Immature natural killer cell (primary cell): ENCODE measurements at regions not wholly inside any gene's neighbourhood (a gene's known extent, or its start where the extent isn't known, plus 50 kb on each side); places are given as distances from the start of the nearest gene placed in this dataset.

Source experiments
- DNase-seq, 3 donors: peaks; one replicate each; pipeline ENCODE4 v3.0.0; 2022; ENCODE audit warnings: mixed read lengths in 1 of 3
- H3K27ac Mint-ChIP-seq, 6 donors: one replicate each; pipeline ENCODE4 v1.8.0; 2020; ENCODE audit warnings: mixed read lengths in 6 of 6, mild to moderate bottlenecking in 5 of 6, inconsistent platforms in 4 of 6, moderate library complexity in 3 of 6
- H3K27me3 Mint-ChIP-seq, 3 donors: one replicate each; pipeline ENCODE4 v1.8.0; 2020 to 2021; ENCODE audit warnings: low read depth in 3 of 3, mild to moderate bottlenecking in 3 of 3, mixed read lengths in 3 of 3, moderate library complexity in 3 of 3, inconsistent platforms in 1 of 3
- H3K36me3 Mint-ChIP-seq, 3 donors: one replicate each; pipeline ENCODE4 v1.8.0; 2020; ENCODE audit warnings: mixed read lengths in 3 of 3, inconsistent platforms in 2 of 3, mild to moderate bottlenecking in 2 of 3
- H3K4me1 Mint-ChIP-seq, 2 donors: one replicate each; pipeline ENCODE4 v1.8.0; 2020; ENCODE audit warnings: inconsistent platforms in 2 of 2, mild to moderate bottlenecking in 2 of 2, mixed read lengths in 2 of 2, moderate library complexity in 1 of 2
- H3K4me3 Mint-ChIP-seq, 5 donors: one replicate each; pipeline ENCODE4 v1.8.0; 2020; ENCODE audit warnings: mild to moderate bottlenecking in 5 of 5, mixed read lengths in 5 of 5, inconsistent platforms in 3 of 5, moderate library complexity in 3 of 5
- H3K9me3 Mint-ChIP-seq, 6 donors: one replicate each; pipeline ENCODE4 v1.8.0; 2020; ENCODE audit warnings: mild to moderate bottlenecking in 6 of 6, mixed read lengths in 6 of 6, inconsistent platforms in 4 of 6, moderate library complexity in 3 of 6

DNA sequence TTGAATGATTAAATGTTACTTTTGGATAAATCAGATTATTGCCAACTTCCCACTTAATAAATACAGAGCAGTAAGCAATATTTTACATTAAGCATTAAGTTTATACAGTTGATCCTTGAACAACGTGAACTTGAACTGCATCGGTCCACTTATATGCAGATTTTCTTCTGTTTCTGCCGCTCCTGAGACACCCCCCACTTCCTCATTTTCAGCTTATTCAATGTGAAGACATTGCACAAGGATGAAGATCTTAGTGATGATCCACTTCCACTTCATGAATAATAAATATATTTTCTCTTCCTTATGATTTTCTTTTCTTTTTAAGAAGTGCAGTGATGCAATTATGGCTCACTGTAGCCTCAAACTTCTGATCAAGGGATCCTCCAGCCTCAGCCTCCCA is 167.2 kb downstream of the LINC00237 start:
- H3K4me3 Mint-ChIP-seq = no peak overlapping the region
- no peaks in the 10 kb centered on the region for H3K36me3 Mint-ChIP-seq
- H3K9me3 Mint-ChIP-seq = no peaks in the 10 kb centered on the region
- peaks cover 0 to 8% (median 6%) of the 10 kb centered on the region in 3 donors for H3K27me3 Mint-ChIP-seq
- no peak overlapping the region for H3K27ac Mint-ChIP-seq
- H3K4me1 Mint-ChIP-seq = no peaks in the 10 kb centered on the region
- DNase-seq = no peak

DNA sequence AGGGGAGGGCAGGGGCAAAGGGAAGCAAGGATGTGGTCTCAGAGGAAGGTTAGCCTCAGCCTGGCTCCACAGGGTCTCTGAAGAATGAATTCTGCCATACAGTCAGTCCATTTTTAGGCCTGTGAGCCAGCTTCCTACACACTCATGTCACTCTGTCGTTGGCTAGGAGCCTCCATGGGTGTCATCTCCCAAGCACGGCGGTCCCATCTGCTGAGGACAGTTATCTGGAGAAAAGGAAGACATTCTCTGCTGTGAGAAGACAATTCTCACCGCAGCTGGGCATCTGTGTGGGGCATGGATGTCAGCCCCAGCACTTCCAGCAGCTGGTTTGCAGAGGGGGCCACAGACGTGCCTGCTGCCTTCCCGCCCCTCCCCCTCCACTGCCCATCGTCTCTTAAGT is 167.6 kb downstream of the LINC00237 start:
- Mint-ChIP-seq H3K27me3 (peaks cover 0 to 8% (median 6%) of the 10 kb centered on the region in 3 donors), H3K9me3 (no peaks in the 10 kb centered on the region), H3K4me1 (no peaks in the 10 kb centered on the region), H3K27ac (no peak overlapping the region), H3K36me3 (no peaks in the 10 kb centered on the region), H3K4me3 (no peak overlapping the region)
- DNase-seq = no peak

DNA sequence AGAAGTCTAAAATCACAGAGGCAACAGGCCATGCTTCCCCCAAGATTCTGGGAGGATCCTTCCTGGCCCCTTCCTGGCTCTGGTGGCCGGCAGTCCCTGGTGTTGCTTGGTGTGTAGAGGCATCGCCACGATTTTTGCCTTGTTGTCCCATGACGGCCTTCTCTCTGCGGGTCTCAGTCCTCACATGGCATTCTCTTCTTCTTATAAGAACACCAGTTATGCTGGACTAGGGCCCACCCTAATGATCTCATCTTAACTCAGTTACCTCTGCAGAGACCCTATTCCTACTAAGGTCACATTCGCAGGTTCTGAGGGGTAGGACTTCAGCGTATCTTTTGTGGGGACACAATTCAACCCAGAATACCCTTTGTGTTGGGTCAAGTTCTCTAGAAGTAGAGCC is 168.0 kb downstream of the LINC00237 start:
- Mint-ChIP-seq H3K4me3 (no peak overlapping the region), H3K36me3 (no peaks in the 10 kb centered on the region), H3K27ac (no peak overlapping the region), H3K4me1 (no peaks in the 10 kb centered on the region), H3K9me3 (no peaks in the 10 kb centered on the region), H3K27me3 (peaks cover 0 to 8% (median 6%) of the 10 kb centered on the region in 3 donors)
- DNase-seq = no peak

GRCh38 chr20:20933142-20933958 is 172.8 kb downstream of the LINC00237 start:
- no peaks in the 10 kb centered on the region for H3K36me3 Mint-ChIP-seq
- H3K4me1 Mint-ChIP-seq = no peaks in the 10 kb centered on the region
- H3K27ac Mint-ChIP-seq = no peak overlapping the region
- DNase-seq = no peak
- H3K27me3 Mint-ChIP-seq = peaks cover 0 to 2% (median 0%) of the 10 kb centered on the region in 3 donors
- no peak overlapping the region for H3K4me3 Mint-ChIP-seq
- no peaks in the 10 kb centered on the region for H3K9me3 Mint-ChIP-seq

GRCh38 chr20:20932156-20932555 is 174.0 kb downstream of the LINC00237 start:
- Mint-ChIP-seq H3K27ac (no peak overlapping the region), H3K9me3 (no peaks in the 10 kb centered on the region), H3K27me3 (peaks cover 0 to 2% (median 0%) of the 10 kb centered on the region in 3 donors), H3K4me1 (no peaks in the 10 kb centered on the region), H3K4me3 (no peak overlapping the region), H3K36me3 (no peaks in the 10 kb centered on the region)
- DNase-seq = no peak

DNA sequence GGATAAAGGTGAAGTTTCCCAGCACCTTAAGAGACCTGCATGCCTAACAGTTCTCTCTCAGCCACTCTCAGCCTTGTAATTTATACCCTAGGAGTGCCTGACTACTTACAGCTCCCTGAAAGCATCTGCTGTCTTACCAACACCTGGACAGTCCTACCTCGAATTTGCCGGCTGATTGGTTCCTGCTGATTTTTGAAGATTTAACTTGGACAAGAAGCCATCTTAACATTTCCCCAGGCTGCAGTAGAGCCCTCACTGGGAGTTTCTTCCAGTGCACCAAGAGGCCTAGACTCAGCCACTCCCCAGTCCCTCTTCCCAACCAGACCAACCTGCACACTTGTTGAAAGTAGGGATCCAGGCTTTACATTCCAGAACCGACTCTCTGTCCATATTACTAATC is 174.5 kb downstream of the LINC00237 start:
- no peaks in the 10 kb centered on the region for H3K4me1 Mint-ChIP-seq
- no peaks in the 10 kb centered on the region for H3K36me3 Mint-ChIP-seq
- peaks cover 0 to 2% (median 1%) of the 10 kb centered on the region in 3 donors for H3K27me3 Mint-ChIP-seq
- no peaks in the 10 kb centered on the region for H3K9me3 Mint-ChIP-seq
- no peak overlapping the region for H3K27ac Mint-ChIP-seq
- DNase-seq = no peak
- no peak overlapping the region for H3K4me3 Mint-ChIP-seq

- no peak for DNase-seq
- H3K36me3 Mint-ChIP-seq = no peaks in the 10 kb centered on the region
- H3K27ac Mint-ChIP-seq = no peak overlapping the region
These were observed 175.1 kb downstream of the LINC00237 start for GRCh38 chr20:20931024-20931423.

DNA sequence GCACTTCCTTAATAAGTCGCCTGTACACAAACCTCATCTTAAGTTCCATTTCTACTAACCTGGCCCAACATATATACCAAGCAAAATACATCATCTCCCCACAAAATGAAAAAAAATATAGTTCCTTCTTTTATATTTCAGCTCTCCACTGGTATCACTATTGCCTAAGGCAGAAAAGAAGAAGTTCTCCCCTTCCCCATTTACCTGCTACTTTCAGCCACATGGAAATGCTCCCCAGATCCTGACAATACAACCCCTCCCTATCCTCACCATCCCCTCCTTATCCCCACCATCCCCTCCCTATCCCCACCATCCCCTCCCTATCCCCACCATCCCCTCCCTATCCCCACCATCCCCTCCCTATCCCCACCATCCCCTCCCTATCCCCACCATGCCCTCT is 175.7 kb downstream of the LINC00237 start:
- no peak overlapping the region for H3K4me3 Mint-ChIP-seq
- peaks cover 0 to 5% (median 2%) of the 10 kb centered on the region in 3 donors for H3K27me3 Mint-ChIP-seq
- no peaks in the 10 kb centered on the region for H3K4me1 Mint-ChIP-seq
- H3K9me3 Mint-ChIP-seq = no peaks in the 10 kb centered on the region
- H3K36me3 Mint-ChIP-seq = no peaks in the 10 kb centered on the region
- no peak overlapping the region for H3K27ac Mint-ChIP-seq
- no peak for DNase-seq

More at GRCh38 chr20:20931024-20931423, 175.1 kb downstream of the LINC00237 start:
- Mint-ChIP-seq H3K27me3 (peaks cover 0 to 2% (median 1%) of the 10 kb centered on the region in 3 donors), H3K4me3 (no peak overlapping the region), H3K9me3 (no peaks in the 10 kb centered on the region), H3K4me1 (no peaks in the 10 kb centered on the region)

GRCh38 chr20:20929341-20929740 is 176.8 kb downstream of the LINC00237 start:
- no peaks in the 10 kb centered on the region for H3K9me3 Mint-ChIP-seq
- H3K36me3 Mint-ChIP-seq = no peaks in the 10 kb centered on the region
- no peak overlapping the region for H3K27ac Mint-ChIP-seq
- H3K27me3 Mint-ChIP-seq = peaks cover 5 to 6% (median 6%) of the 10 kb centered on the region in 3 donors
- DNase-seq = no peak
- H3K4me3 Mint-ChIP-seq = no peak overlapping the region
- H3K4me1 Mint-ChIP-seq = no peaks in the 10 kb centered on the region

DNA sequence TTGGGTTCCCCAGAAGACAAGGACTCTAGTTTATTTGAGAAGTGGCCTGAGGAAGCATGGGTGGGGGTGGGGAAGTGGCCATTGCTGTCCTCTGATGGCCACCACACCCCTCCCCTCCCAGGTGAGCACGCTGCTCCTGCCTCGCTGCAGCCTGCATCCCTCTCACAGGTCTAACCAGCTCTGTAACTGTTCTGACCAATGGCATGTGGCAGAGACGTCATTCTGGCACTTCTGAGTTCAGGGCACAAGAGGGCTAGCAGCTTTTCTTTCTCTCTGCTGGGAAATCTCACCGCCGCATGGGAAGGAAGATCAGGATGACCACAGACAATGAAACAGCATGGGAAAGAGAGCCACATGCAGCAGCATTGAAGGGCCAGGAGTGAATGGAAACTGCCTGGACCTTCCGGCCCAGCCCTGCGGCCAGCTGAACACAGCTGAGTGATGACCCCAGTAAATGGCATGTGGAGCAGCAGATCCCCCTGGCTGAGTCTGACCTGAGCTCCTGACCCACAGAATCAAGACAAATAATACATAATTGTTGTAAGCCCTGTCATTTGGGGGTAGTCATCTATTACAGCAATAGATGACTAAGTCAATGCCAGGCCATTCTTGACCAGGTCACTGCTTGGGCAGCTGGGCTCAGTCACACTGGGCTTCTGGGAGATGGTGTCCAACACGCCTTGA is 179.8 kb downstream of the LINC00237 start:
- DNase-seq = no peak
- no peak overlapping the region for H3K27ac Mint-ChIP-seq
- H3K9me3 Mint-ChIP-seq = peaks cover 0 to 2% (median 0%) of the 10 kb centered on the region in 6 donors
- no peak overlapping the region for H3K4me3 Mint-ChIP-seq
- H3K36me3 Mint-ChIP-seq = no peaks in the 10 kb centered on the region
- H3K4me1 Mint-ChIP-seq = no peaks in the 10 kb centered on the region
- peaks cover 6% of the 10 kb centered on the region in 3 donors for H3K27me3 Mint-ChIP-seq

- Mint-ChIP-seq H3K4me1 (no peaks in the 10 kb centered on the region), H3K36me3 (no peaks in the 10 kb centered on the region), H3K4me3 (no peak overlapping the region), H3K9me3 (peaks cover 2 to 20% (median 8%) of the 10 kb centered on the region in 6 donors), H3K27ac (no peak overlapping the region), H3K27me3 (peaks cover 0 to 13% (median 6%) of the 10 kb centered on the region in 3 donors)
- DNase-seq = no peak
These were observed 185.7 kb downstream of the LINC00237 start for GRCh38 chr20:20920433-20920832.

DNA sequence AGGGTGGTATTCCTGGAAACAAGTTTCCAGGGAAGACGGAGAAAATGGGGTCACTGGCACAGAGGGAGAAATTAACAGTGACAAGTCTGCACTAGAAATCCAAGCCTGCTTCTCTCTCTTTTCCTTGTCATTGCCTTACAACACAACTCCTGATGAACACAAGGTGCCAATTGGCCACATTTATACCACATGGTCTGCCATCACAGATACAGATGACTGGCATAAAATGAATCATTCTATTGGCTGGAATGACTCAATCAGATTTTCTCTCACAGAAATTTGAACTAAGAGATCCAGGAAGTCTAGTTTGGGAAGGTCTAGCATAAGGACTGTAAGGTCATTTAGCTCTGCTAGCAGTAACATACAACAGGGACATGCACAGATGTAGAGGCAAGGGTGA is 190.3 kb downstream of the LINC00237 start:
- no peak overlapping the region for H3K27ac Mint-ChIP-seq
- H3K36me3 Mint-ChIP-seq = no peaks in the 10 kb centered on the region
- H3K4me3 Mint-ChIP-seq = no peak overlapping the region
- DNase-seq = no peak
- no peaks in the 10 kb centered on the region for H3K4me1 Mint-ChIP-seq
- H3K27me3 Mint-ChIP-seq = peaks cover 0 to 8% (median 0%) of the 10 kb centered on the region in 3 donors
- H3K9me3 Mint-ChIP-seq = peaks cover 3 to 24% (median 9%) of the 10 kb centered on the region in 6 donors

DNA sequence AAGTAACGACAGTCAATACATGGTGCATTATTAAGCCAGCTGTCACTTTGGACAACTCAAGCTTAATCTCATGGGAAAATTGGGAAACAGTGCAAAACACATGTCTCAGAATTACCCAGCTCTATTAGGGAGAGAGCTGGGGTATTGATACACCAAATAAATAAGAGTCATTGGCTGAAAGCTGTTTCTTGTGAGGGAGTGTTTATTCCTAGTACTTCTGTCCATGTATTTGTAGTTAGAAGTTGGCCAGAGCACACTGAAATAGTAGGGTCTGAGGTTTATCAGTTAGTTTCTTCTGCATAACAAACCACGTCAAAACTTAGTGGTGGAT is 192.0 kb upstream of the RALGAPA2 start:
- H3K36me3 Mint-ChIP-seq = no peaks in the 10 kb centered on the region
- H3K4me1 Mint-ChIP-seq = no peaks in the 10 kb centered on the region
- peaks cover 1 to 10% (median 3%) of the 10 kb centered on the region in 3 donors for H3K27me3 Mint-ChIP-seq
- no peak overlapping the region for H3K4me3 Mint-ChIP-seq
- H3K9me3 Mint-ChIP-seq = peaks cover 0 to 2% (median 0%) of the 10 kb centered on the region in 6 donors
- DNase-seq = no peak
- H3K27ac Mint-ChIP-seq = no peak overlapping the region

DNA sequence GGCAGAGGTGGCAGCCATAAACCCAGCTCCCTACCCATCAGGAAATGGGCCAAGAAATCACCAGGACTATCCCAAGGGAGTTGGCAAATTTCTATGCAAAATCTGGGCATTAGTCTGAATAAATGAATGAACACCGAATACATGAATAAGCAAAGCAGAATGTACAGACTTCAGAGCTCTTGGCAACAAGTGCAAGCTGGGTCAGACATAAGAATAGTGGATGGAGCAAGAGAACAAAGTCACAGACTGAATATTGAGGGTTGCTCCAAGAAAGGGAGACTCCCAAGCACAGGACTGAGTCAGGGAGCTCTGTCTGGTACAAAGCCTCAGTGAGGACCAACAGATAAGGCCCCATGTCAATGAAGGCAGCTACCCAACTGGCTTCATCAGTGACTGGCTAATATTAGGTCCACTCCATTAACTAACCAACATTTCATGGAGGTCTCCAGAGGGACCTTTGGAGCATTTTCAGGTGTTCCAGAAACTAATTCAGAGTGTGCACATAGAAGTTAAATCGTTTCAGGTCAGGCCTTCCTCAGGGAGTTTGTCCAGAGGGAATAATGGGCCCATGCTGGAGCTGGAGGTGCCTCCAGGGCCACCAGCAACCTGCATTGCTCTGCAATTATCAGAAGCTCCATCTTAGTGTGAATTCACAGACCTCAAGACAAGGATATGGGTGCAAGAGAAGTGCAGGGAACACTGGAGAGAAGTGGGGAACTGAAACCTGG is 191.5 kb upstream of the RALGAPA2 start:
- Mint-ChIP-seq H3K9me3 (peaks cover 0 to 2% (median 0%) of the 10 kb centered on the region in 6 donors), H3K27me3 (peaks cover 1 to 8% (median 3%) of the 10 kb centered on the region in 3 donors), H3K4me3 (no peak overlapping the region)

More for the DNA sequence above, 191.5 kb upstream of the RALGAPA2 start:
- no peaks in the 10 kb centered on the region for H3K4me1 Mint-ChIP-seq
- H3K27ac Mint-ChIP-seq = no peak overlapping the region
- no peak for DNase-seq
- H3K36me3 Mint-ChIP-seq = no peaks in the 10 kb centered on the region
